ENCODE measurements at regions not wholly inside any gene's neighbourhood (a gene's known extent, or its start where the extent isn't known, plus 50 kb on each side); places are given as distances from the start of the nearest gene placed in this dataset.

- TF ChIP-seq, protein P1, sequence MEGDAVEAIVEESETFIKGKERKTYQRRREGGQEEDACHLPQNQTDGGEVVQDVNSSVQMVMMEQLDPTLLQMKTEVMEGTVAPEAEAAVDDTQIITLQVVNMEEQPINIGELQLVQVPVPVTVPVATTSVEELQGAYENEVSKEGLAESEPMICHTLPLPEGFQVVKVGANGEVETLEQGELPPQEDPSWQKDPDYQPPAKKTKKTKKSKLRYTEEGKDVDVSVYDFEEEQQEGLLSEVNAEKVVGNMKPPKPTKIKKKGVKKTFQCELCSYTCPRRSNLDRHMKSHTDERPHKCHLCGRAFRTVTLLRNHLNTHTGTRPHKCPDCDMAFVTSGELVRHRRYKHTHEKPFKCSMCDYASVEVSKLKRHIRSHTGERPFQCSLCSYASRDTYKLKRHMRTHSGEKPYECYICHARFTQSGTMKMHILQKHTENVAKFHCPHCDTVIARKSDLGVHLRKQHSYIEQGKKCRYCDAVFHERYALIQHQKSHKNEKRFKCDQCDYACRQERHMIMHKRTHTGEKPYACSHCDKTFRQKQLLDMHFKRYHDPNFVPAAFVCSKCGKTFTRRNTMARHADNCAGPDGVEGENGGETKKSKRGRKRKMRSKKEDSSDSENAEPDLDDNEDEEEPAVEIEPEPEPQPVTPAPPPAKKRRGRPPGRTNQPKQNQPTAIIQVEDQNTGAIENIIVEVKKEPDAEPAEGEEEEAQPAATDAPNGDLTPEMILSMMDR (IDR thresholded peaks at IDR 0.05) = no peak
These were observed 458.5 kb upstream of the SALL3 start for GRCh38 chr18:78521136-78521535.

- TF ChIP-seq, protein P1 (IDR thresholded peaks at IDR 0.05) = no peak
These were observed 457.9 kb upstream of the SALL3 start for GRCh38 chr18:78521744-78522143.

DNA sequence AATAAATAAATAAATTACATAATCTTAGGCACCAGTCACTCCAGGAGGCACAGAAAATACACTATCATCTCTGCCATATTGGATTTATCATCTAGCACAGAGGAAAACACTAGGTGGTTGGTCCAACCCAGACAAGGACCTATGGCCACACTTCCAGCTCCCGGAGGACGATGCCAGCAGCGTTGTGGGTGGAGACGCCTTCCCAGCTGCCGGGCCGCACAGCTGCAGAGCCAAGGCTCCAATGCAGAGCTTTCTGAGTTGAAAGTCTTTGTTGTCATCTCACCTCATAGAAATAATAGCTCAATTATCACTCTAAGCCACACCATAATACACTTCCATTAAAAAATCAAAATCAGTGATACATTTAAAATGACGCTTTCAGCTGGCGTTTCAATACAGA lies 457.1 kb upstream of the SALL3 start:
- TF ChIP-seq, protein P1 (IDR thresholded peaks at IDR 0.05) = no peak

GRCh38 chr18:78523850-78524249 lies 455.8 kb upstream of the SALL3 start:
- TF ChIP-seq, protein P1 (IDR thresholded peaks at IDR 0.05) = no peak

DNA sequence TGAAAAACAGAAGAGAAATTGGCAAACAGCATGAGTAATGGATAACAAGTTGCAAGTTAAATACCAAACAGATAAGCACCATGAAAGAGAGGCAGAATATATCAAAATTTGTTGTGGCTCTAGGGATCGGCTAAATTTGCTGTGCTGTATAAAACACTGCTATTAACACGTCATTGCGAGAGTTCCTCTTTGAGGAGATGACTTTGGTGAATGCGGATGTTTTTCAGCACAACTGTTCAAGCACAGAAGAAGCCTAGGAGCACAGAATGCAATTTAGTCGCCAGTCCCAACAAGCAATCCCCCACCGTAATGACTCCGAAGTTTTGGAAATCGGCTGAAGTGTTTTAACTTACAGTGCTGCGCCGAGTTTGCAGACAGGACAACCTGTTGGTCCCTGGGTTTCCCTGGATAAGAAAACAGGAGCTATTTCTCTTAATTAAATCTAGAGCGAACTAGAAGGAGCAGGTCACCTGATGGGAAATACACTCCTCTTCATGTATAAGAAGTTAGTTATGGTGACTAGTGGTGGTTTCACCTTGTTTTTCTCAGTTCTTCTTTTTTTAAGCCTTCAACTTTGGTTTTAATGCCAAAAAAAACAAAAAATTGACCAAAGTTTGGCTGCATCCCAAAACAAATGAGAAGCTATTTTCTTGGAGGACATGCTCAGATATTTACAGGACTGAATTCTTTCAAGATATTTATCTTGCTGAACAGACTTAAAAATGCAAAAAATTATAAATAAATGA lies 454.1 kb upstream of the SALL3 start:
- TF ChIP-seq, protein P1 (IDR thresholded peaks at IDR 0.05) = no peak

DNA sequence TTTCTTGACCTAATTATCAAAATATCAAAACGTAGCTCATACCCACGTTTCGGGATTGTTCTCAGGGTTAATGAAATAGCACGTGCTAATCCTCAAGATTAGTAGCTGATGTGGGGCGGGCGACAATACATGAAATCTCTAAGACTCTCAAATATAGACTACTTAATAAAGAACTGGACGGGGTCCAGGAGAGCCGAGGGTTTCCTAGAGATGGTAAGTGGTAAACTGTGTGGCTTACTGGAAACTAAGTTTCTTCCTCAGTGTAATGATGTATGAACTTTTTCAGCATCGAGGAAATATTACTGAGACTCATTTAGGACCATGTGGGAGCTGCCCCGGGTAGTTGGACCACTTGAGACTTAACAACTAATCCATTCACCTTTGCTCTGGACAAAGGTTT lies 453.3 kb upstream of the SALL3 start:
- TF ChIP-seq, protein P1 (IDR thresholded peaks at IDR 0.05) = no peak

- TF ChIP-seq, protein P1 (IDR thresholded peaks at IDR 0.05) = no peak
These were observed 452.5 kb upstream of the SALL3 start for GRCh38 chr18:78526923-78527711.

Measured in LNCAP (cell line).